GM12878 (cell line): ENCODE measurements at regions not wholly inside any gene's neighbourhood (a gene's known extent, or its start where the extent isn't known, plus 50 kb on each side); places are given as distances from the start of the nearest gene placed in this dataset.

ENCODE experiments used
- CEBPB ChIP-seq, 2 experiments: fragments of 150-350 bp in 1 of 2; IDR thresholded peaks; 2 replicates each; pipeline ENCODE4 v1.6.1; 2012 to 2014; ENCODE audit warnings: low read depth in 2 of 2, low read length in 2 of 2, borderline replicate concordance in 1 of 2, inconsistent platforms in 1 of 2
- CHD2 ChIP-seq: IDR thresholded peaks from 2 replicates; pipeline ENCODE4 v1.6.1; 2011; ENCODE audit warnings: low read depth, low read length, improper control_type of control experiment, borderline replicate concordance
- CTCF ChIP-seq, 3 experiments: IDR thresholded peaks in 2 of 3; conservative IDR thresholded peaks in 1 of 3; 2 replicates each; pipeline ENCODE4 v1.5.1; 2011; ENCODE audit warnings: low read depth in 3 of 3, low read length in 3 of 3, mild to moderate bottlenecking in 3 of 3, control low read depth in 2 of 3, moderate library complexity in 2 of 3, inconsistent platforms in 1 of 3, mixed read lengths in 1 of 3; ENCODE audit not compliant: control insufficient read depth in 2 of 3, insufficient read depth in 1 of 3; ENCODE audit errors: extremely low read depth in 1 of 3
- E4F1 ChIP-seq: fragments of 450-650 bp; IDR thresholded peaks from 2 replicates; pipeline ENCODE4 v1.6.1; 2018; ENCODE audit warnings: borderline replicate concordance, mild to moderate bottlenecking; ENCODE audit not compliant: partially characterized antibody
- JUNB ChIP-seq: IDR thresholded peaks from 2 replicates; pipeline ENCODE4 v1.6.1; 2016; ENCODE audit warnings: antibody characterized with exemption, mild to moderate bottlenecking
- MXI1 ChIP-seq: fragments of 150-350 bp; IDR thresholded peaks from 2 replicates; pipeline ENCODE4 v1.6.1; 2011; ENCODE audit warnings: low read depth, mild to moderate bottlenecking, inconsistent platforms, low read length, improper control_type of control experiment
- POLR2A ChIP-seq: IDR thresholded peaks from 2 replicates; pipeline ENCODE4 v1.6.1; 2011; ENCODE audit warnings: low read depth, mild to moderate bottlenecking, low read length
- POLR2AphosphoS5 ChIP-seq: IDR thresholded peaks from 2 replicates; pipeline ENCODE4 v1.6.1; 2011; ENCODE audit warnings: mild to moderate bottlenecking, low read length, inconsistent platforms
- RAD21 ChIP-seq: IDR thresholded peaks from 2 replicates; pipeline ENCODE4 v1.6.1; 2011; ENCODE audit warnings: mild to moderate bottlenecking, low read depth, low read length, moderate library complexity; ENCODE audit not compliant: insufficient read depth
- RELA ChIP-seq: fragments of 450-650 bp; IDR thresholded peaks from 2 replicates; pipeline ENCODE4 v1.8.0; 2014; ENCODE audit warnings: borderline replicate concordance; ENCODE audit not compliant: partially characterized antibody
- SP1 ChIP-seq: IDR thresholded peaks from one replicate; pipeline ENCODE4 v1.6.1; 2011; ENCODE audit warnings: low read depth, low read length
- SPI1 ChIP-seq: IDR thresholded peaks from 2 replicates; pipeline ENCODE4 v1.6.1; 2011; ENCODE audit warnings: low read depth, mild to moderate bottlenecking, low read length, moderate library complexity, borderline replicate concordance; ENCODE audit not compliant: insufficient read depth
- TAF1 ChIP-seq: IDR thresholded peaks from 2 replicates; pipeline ENCODE4 v1.6.1; 2011; ENCODE audit warnings: mild to moderate bottlenecking, low read depth, low read length, borderline replicate concordance
- ZBTB40 ChIP-seq: fragments of 450-650 bp; IDR thresholded peaks from 2 replicates; pipeline ENCODE4 v1.6.1; 2016; ENCODE audit warnings: mild to moderate bottlenecking, moderate library complexity, borderline replicate concordance

- no peak for TF ChIP-seq POLR2A
- TF ChIP-seq POLR2AphosphoS5, result no peak
- no peak for TF ChIP-seq CHD2
- no peak for TF ChIP-seq ZBTB40
- no peak for TF ChIP-seq CEBPB (IDR thresholded peaks at IDR 0.05; ENCODE audit: borderline replicate concordance in 1 of 2, low read depth in 2 of 2, low read length in 2 of 2)
- no peak for TF ChIP-seq TAF1
- TF ChIP-seq CTCF (IDR thresholded peaks at IDR 0.05 in 2 of 3, conservative IDR thresholded peaks at IDR 0.05 in 1 of 3; ENCODE audit: control insufficient read depth in 2 of 3, extremely low read depth in 1 of 3, insufficient read depth in 1 of 3, low read depth in 3 of 3, low read length in 3 of 3), result no peak
- no peak for TF ChIP-seq RELA
- TF ChIP-seq SPI1, result no peak
- no peak for TF ChIP-seq MXI1
- TF ChIP-seq RAD21, result no peak
- TF ChIP-seq JUNB, result no peak
- no peak for TF ChIP-seq E4F1
- no peak for TF ChIP-seq SP1
These were observed 69.7 kb upstream of the SLC38A2 start for GRCh38 chr12:46442239-46442638.
